Cortex of kidney (tissue), 1 donor: ENCODE measurements at regions not wholly inside any gene's neighbourhood (a gene's known extent, or its start where the extent isn't known, plus 50 kb on each side); places are given as distances from the start of the nearest gene placed in this dataset.

Source experiments
- DNase-seq: peaks from one replicate; lab custom pipeline; 2025; lab: John Stamatoyannopoulos, UW

DNA sequence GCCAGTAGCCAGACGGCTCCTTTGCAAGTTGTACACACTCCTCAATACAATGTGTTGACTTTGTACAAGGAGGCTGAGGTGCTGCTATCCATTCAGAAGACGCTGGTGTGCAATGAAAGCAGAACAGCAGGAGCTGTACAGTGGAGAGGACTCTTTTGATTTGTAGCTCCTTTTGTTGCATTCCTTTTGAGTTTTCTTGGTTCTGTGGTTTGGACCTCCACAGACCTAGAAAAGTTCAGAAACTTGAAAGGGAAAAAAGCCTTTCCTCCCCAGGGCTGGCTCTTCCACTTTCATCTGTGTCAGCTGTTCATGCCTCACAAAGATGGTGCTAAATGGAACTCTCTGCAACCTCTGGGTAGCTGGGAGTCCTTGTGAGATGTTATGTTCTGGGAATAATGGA, 117.4 kb downstream of the MAT2B start:
- no peak for DNase-seq

DNA sequence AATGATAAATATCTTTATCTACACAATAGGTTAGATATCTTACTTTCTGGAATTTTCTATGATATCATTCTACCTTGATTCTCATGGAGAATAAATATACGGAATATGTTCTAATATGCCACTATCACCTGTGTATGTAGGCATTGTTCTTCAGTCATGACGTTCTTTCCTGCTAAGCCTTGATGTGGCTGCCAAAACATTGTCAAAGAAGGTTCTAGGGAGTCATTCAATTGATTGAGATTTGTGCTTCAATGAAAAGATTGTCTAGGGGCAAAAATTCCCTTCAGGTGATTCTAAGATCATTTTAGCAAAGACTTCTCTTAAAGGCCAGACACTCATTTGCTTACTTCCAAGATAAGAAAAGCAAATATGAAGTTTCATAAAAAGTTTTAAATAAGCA, 118.1 kb downstream of the MAT2B start:
- DNase-seq: no peak

DNA sequence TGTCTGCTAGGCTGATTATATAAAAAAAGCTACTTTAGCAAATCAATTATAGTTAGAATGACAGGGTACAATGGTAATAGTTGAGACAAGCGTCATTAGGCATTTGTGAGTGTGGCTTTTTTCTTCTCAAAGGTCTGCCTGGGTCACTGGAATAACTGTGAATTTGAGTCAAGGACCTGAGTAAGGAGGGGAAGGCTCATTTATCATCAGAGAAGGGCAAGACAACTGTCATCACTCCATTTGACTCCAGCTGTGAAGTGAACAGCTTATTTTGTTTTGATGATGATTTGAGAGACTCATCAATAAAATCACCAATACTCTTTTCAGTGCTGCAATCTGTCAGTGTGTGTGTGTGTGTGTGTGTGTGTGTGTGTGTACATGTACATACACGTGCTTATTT, 118.6 kb downstream of the MAT2B start:
- no peak for DNase-seq

DNA sequence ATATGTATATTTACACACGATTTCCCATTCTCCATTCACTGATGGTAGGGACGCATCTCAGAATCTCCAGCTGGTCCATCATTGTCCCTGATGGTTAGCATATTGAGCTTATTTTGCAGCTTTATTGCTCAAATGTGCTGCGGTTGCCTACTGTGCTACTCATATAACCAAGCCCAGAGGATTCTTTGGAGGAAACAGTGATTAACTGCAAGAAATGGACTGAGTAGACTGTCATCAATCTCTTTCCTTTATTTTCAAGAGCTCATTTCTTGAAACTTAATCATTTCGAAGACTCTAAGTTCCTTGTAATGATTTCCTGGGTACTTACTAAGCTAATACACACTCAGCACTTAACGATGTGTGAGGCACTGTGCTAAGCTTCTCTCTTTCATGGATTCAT, 119.0 kb downstream of the MAT2B start:
- DNase-seq: no peak

DNA sequence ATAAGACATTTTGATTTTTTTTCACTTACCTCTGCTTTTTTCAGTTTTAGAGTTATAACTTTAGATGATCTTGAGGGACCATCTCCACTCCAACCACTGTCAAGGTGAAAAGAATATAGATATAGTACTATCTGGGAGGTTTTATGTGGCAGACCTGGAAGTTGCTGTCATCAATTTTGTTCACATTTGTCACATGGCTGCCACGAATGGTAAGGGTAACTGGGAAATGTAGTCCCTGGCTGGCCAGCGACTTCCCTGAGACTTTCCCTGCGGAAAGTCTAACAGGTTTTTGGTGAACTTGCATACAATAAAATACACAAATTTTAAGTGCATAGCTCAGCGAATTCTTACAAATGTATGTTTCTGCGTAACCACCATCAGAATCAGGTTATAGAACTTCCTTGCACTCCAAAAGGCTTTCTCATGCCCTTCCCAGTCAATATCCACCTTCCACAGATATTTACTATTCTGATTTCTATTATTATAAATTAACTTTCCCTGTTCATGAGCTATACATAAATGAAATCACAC, 121.5 kb downstream of the MAT2B start:
- no peak for DNase-seq

DNA sequence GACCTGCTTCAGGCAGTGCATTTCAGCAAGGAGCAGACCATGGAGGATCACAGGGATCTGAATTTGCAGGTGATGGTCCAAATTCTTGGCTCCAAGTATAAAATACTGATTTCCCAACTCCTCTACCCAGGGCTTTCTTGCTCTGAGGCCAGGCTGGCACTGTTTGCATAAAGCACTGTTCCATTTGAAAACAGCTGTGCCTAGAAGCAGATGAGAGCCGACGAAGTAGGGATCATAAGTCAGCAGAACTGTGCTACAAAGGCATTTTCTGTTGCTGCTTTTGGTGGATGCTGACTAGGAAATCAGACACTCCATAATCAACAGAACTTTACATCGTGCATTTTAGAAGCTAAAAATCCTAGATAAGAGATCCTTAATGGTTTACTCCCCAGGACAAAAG, 126.4 kb downstream of the MAT2B start:
- DNase-seq: no peak

DNA sequence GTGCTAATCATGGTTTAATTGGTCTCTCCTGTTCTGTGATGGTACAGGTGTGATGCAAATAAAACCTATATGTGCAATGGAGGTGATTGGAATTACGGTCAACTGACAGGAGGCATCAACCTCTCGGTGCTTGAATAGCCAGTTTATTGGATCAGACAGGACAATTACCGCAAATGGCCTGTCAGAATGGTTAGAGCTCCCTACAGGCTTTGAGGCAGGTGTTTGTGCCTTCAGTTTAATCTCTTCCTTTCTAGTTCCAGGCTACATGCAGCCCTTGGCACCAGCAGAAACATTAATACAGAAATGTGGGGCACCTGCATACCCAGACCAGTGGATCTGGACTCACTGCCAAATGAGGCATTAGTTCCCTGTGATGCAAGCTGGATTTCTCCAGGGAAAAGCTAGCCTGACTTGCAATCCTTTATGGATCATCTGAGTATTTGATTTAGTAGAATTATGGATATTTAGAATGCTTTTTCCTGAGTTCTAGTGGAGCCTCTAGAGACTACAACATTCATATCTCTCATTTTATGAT, 128.6 kb downstream of the MAT2B start:
- no peak for DNase-seq

DNA sequence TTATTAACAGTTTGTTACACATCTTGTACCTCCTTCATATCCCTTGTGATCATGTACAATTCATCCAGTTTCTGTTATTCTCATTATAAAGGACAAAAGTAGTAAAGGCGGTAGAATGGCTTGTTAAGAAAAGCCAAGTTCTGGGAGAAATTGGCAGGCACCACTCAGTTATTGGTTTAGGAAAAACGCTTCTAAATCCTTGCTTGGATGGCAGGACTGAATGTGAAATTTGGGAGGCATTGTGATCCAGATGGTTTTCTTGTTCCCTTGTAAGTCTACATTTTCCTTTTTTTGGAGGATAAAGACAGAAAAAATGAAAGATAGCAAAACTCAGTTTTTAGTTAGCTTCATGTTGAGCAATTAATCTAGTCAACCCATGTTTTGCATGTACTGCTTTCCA, 130.2 kb downstream of the MAT2B start:
- DNase-seq: no peak

DNA sequence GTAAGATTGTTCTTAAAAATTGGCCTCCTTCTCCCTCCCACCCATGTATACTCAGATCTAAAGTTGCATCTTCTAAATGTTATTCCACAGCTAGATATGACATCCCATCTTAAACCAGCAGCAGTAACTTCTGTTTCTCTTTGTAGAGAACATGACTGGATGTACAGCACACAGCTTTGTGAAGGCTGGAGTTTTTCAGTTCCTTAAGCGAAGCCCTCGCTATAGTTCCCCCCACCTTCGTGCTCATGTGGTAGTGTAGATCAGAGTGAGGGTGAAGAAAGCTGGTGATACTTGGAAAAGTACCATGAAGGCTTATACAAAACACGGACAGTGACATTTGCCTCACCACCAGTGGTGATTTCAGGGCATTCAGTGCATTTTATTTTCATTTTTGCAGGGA, 137.5 kb downstream of the MAT2B start:
- DNase-seq: no peak

DNA sequence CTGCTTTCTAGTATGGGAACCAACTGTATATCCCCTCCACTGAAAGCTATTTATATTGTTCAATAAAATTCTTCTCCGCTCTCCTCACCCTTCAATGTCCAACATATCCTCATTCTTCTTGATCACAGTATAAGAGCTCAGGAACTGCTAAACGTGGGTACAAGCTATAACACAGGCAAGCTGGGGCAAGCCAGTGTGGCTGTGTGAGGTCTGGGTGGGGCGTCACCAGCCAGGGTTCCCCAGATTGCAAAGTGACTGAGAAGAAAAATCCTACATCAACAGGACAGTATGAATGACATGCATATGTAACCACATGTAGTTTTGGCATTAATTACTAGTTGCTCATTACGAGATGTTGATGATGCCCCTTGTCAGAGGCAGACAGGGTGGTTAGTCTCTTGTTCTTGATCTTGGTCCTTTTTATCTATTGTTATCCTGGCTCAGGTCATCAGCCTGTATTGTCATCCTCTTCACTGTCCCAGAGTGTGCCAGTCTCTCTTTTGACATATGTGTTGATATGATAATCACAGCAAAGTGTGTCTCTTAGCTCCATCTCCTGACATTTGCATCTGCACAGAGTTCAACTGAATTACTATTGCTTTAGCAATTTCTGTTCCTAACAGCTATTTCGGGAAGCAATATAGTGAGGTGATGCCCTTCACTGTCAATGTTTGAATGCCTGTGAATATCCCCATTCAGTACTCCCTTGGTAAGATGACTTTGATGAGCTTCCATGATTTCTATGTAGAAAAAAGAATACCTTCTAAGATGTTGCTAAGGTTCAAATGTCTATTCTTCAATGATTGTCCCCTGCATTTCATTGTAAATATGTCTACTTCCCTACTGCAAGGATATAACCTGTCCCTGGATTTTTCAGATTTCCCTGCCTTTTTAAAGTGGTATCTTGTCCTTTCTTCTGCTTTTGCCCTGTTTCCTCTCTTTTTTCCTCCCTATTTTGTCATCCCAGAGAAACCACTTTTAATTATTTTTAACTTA, 140.3 kb downstream of the MAT2B start:
- DNase-seq: no peak

DNA sequence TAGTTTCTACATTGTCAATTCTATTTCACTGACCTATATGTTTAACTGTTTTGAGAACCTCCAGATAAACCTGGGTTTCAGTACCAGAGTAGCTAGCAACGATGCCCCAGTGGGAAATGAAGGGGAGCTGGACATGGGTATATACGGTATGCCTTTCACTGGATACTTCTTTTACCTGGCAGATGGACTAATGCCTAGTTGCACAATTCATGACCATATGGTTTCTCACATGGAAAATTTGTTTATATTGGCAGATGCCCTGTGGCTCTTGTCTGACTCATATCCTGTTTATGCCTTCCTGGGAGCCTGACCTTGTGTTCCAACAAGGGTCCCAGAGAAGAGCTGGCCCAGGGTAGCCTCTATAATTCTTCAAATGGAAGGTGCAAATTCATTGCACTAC, 144.1 kb downstream of the MAT2B start:
- no peak for DNase-seq

DNA sequence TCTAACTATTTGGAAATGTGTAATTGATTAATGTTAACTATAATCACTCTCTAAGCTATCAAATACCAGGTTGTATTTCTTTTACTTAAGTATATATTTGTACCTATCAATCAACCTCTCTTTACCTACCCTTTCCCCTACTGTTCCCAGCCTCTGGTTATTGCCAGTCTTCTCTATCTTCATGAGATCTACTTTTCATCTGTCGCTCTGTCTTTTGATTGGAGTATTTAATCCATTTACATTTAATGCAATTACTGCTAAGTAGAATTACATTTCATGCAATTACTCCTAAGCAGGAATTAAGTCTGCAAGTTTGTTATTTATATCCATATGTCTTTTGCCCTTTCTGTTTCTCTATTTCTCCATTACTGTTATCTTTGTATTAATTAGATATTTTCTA, 148.1 kb downstream of the MAT2B start:
- no peak for DNase-seq

DNA sequence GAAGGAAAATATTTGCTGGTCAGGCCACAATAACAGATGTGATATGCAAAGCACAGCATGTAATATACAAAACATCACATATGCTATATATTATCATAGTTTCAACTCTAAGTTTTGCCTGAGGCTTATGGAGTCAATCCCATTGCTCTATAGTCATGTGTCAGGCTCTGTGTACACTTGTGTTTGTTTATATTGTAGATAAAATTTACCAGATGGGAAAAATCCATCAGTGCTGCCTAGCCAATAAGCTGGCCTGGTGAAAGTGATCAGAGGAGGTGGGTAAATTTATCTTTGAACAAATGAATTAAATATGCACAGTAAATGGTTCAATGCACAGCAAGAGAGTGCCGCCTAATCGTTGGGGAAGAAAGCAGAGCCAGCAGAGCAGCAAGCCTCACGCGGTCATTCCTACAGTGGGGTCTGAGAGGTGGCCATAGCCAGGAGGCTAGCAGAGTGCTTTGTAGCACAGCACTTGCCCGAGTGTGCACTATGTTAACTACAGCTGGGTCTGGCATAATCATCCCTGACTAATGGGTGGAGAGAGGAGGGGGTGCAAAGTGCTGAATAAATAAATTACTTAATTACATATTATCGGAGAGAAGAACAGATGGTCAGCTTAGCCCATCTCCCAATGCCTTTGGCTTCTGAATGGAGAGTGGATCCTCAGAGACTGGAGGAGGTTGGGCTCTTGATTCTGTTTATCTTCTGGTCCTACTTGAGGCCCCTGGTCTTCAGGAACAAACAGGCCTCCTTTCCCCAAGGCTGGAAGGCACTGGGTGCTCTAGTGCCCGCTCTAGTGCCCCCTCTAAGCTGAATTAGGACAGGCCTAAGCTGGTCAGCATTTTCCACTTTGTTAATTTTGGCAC, 153.5 kb downstream of the MAT2B start:
- DNase-seq: no peak

DNA sequence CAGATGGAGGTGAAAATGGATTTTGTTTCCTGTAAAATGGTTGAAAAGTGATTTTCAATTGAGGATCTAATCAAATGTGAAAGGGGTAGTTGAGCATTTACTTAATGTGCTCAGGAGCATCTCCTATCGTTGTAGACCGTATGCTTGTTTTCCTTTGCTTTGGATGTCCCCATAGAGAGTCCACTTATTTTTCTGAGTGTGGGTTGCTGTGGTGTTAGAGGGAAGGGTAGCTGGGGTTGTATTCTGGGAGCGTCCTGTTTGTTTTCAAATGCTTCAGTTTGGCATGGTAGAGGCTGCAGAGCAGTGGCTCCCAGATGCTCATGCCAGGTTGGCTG, 154.1 kb downstream of the MAT2B start:
- no peak for DNase-seq

DNA sequence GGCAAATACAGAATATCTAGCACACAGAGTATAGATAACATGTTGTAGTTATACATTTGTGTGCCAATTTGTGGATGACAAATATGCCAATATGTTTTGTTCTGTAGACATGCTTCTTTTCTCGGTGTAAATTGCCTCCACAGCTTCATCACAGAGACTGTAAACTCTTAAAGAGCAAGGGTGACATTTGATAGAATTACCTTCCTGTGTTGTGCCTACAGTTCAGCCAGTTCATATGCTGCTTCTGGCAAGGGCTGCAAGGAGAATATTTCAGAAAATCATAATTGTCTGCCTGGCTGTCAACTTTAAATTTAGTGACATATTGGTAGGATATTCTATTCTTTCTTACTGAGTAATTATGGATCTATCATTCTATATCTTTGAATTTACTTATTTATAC, 155.1 kb downstream of the MAT2B start:
- DNase-seq: no peak

DNA sequence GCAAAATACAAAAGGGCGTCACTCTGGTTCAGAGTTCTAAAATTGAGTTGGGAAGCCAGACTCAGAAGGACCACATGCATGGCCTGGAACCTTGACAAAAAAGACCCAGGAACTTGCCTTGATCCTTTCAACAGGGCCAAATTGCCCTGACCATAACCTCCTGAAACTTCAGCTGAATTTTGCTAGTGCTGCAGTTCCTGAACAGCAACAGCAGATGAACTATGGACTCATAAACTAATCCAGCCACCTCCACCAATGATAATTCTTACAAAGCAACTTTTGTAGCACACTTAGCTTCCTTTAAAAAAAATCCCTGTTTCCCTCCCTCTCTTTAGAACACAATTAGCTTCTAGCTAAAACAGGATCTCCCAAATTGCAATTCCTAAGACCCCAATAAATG, 155.9 kb downstream of the MAT2B start:
- no peak for DNase-seq

DNA sequence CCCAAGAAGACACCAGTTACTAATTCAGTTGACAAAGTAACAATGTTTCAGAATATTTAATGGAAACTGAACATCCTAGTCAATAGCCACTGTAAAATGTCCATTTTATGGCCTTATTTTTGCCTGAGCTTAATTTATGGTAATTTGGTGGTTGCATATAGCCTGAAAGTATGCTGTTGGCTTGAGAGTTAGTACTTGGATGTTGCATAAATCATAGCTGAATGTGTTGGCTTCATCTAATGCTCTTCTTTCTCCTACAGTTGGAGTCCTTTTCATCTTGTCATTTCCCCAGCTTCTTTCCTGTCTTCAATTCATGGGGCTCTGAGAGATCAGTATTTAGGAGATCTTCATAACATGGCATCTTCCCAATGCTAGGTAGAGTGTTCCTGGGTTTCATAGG, 164.6 kb downstream of the MAT2B start:
- DNase-seq: no peak

DNA sequence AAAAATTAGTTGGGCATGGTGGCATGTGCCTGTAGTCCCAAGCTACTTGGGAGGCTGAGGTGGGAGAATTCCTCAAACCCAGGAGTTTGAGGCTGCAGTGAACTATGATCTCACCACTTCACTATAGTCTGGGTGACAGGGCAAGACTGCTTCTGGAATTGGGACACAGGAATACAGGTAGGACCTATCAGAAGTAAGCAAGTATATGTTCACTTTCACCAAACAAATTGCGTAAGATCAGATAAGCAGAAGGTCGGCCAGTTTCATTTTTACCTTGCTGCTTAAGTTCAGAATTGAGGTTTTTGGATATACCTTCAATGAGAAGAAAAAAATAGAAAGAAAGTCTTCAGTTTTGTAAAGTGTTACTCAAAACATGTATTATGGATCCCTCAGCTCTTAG, 171.7 kb downstream of the MAT2B start:
- DNase-seq: no peak

DNA sequence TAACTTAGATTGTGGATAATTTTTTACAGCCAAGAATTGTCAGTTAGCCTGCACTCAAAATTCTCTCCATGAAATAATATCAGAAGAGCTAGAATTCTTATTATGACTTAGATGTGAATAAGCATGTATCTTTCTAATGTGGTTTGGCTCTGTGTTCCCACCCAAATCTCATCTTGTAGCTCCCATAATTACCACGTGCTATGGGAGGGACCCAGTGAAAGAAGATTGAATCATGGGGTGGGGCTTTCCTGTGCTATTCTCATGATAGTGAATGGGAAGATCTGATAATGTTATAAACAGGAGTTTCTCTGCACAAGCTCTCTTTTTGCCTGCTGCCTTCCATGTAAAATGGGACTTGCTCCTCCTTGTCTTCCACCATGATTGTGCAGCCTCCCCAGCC, 176.8 kb downstream of the MAT2B start:
- no peak for DNase-seq

DNA sequence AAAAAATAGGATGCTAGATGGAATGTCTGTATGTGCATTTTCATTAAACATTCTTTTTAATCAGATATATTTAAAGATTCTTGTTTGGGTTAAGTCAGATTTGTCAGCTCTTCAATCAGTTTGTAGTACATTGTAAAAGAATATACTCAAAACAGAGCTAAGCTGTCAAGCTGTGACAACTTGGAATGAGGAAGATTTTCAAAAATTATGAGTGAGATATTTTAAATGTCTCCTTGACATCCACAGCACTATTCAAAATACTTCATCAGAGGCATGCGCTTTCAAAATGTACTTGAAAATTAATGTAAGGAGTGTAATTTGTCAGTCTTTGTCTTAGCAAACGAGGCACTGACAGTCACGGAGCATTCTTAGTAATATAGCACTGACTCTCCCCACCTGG, 182.0 kb downstream of the MAT2B start:
- DNase-seq: no peak

DNA sequence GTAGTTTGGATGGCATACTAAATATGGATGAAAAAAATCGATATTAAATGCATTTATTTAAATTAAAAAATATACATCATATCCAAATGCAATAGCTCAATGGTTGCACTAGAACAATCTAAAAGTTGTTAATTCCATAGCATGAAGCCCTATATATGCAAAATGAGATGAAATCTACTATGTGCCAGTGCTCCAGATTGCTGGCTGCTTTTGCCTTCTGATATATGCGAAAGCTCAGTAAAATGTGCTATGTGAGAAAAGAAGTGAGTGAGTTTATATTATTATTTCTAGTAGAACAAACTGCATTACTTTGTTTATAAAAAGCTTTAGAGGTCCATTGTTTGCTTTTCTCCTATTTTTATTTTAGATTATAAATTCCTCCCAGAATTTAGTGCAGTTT, 186.7 kb downstream of the MAT2B start:
- no peak for DNase-seq

DNA sequence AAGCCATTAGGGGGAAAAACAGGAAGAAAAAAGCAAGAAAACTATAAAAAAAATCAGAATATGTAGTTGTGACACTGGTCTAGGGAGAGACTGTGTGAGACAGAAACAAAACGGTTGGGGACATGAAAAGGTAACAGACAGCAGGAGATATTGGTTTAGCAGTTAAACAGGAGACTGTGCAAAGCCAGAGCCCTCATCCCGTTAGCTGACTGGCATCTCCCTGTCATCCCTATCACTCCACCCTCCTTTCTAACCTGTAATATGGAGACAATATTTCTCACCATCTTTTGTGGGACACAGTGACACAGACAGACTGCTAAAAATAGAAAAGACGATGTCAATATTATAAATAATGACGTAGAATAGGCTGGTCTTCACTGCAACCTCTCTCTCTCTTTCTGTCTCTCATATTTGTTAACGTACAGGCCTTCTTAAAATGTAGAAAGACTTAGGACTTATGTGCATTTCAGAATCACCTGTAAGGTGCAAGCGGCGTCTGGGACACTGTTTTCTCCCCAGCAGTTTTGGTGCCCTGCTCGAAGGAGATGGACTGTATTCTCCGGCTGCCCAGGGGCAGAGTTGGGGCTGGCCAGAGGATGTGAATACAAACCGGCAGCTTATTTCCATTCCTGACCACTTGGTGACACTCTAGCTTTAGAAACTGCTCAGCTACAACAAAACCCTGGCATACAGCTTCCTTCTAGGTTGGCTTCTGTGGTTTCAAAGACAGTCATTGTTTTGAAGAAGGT, 190.6 kb downstream of the MAT2B start:
- no peak for DNase-seq
